ENCODE measurements at regions not wholly inside any gene's neighbourhood (a gene's known extent, or its start where the extent isn't known, plus 50 kb on each side); places are given as distances from the start of the nearest gene placed in this dataset.

GRCh38 chr2:223262946-223263345 is 211.0 kb downstream of the KCNE4 start:
- intact Hi-C loops (cut with micrococcal nuclease) = no loop called here
- ChIA-PET POLR2A (no interaction called here), CTCF (no interaction called here)
- no peak for DNase-seq
- H3K36me3 Mint-ChIP-seq (ENCODE audit: low read depth) = no peaks in the 10 kb centered on the region
- peaks cover 1% of the 10 kb centered on the region for H3K9me3 Mint-ChIP-seq
- no peaks in the 10 kb centered on the region for H3K4me1 Mint-ChIP-seq (ENCODE audit: low read depth)
- H3K4me3 Mint-ChIP-seq = no peak overlapping the region
- no peaks in the 10 kb centered on the region for H3K27me3 Mint-ChIP-seq
- no peak overlapping the region for H3K27ac Mint-ChIP-seq
- no peak for TF ChIP-seq CTCF (IDR thresholded peaks at IDR 0.05)
- ATAC-seq = no peak

GRCh38 chr2:223264541-223265193 is 212.7 kb downstream of the KCNE4 start:
- no peak for DNase-seq
- ChIA-PET POLR2A (no interaction called here), CTCF (no interaction called here)
- no peak for ATAC-seq
- TF ChIP-seq CTCF (IDR thresholded peaks at IDR 0.05) = no peak
- no peak overlapping the region for H3K4me3 Mint-ChIP-seq
- intact Hi-C loops (cut with micrococcal nuclease) = no loop called here
- H3K36me3 Mint-ChIP-seq (ENCODE audit: low read depth) = no peaks in the 10 kb centered on the region
- no peaks in the 10 kb centered on the region for H3K4me1 Mint-ChIP-seq (ENCODE audit: low read depth)
- no peak overlapping the region for H3K27ac Mint-ChIP-seq
- no peaks in the 10 kb centered on the region for H3K27me3 Mint-ChIP-seq
- H3K9me3 Mint-ChIP-seq = no peaks in the 10 kb centered on the region

GRCh38 chr2:223267160-223267951 is 215.4 kb downstream of the KCNE4 start:
- no peak for ATAC-seq
- ChIA-PET POLR2A (no interaction called here), CTCF (no interaction called here)
- Mint-ChIP-seq H3K27me3 (no peaks in the 10 kb centered on the region), H3K36me3 (ENCODE audit: low read depth) (no peaks in the 10 kb centered on the region), H3K27ac (no peak overlapping the region), H3K9me3 (no peaks in the 10 kb centered on the region), H3K4me3 (no peak overlapping the region), H3K4me1 (ENCODE audit: low read depth) (no peaks in the 10 kb centered on the region)
- intact Hi-C loops (cut with micrococcal nuclease) = no loop called here
- DNase-seq = no peak
- no peak for TF ChIP-seq CTCF (IDR thresholded peaks at IDR 0.05)

- ATAC-seq (no peak), DNase-seq (no peak)
- H3K4me3 Mint-ChIP-seq = no peak overlapping the region
- no peak for TF ChIP-seq CTCF (IDR thresholded peaks at IDR 0.05)
- CTCF ChIA-PET = no interaction called here
- intact Hi-C loops (cut with micrococcal nuclease) = no loop called here
- no peaks in the 10 kb centered on the region for H3K4me1 Mint-ChIP-seq (ENCODE audit: low read depth)
- no peak overlapping the region for H3K27ac Mint-ChIP-seq
- H3K9me3 Mint-ChIP-seq = no peaks in the 10 kb centered on the region
- H3K36me3 Mint-ChIP-seq (ENCODE audit: low read depth) = no peaks in the 10 kb centered on the region
- H3K27me3 Mint-ChIP-seq = no peaks in the 10 kb centered on the region
- POLR2A ChIA-PET = no interaction called here
Measured at GRCh38 chr2:223269386-223269785, 217.4 kb downstream of the KCNE4 start.

- H3K36me3 Mint-ChIP-seq (ENCODE audit: low read depth) = no peaks in the 10 kb centered on the region
- H3K4me1 Mint-ChIP-seq (ENCODE audit: low read depth) = no peaks in the 10 kb centered on the region
- ChIA-PET CTCF (no interaction called here), POLR2A (no interaction called here)
- intact Hi-C loops (cut with micrococcal nuclease) = no loop called here
- no peaks in the 10 kb centered on the region for H3K9me3 Mint-ChIP-seq
- TF ChIP-seq CTCF (IDR thresholded peaks at IDR 0.05) = no peak
- H3K4me3 Mint-ChIP-seq = no peak overlapping the region
- DNase-seq (no peak), ATAC-seq (no peak)
- H3K27me3 Mint-ChIP-seq = no peaks in the 10 kb centered on the region
- no peak overlapping the region for H3K27ac Mint-ChIP-seq
Measured at GRCh38 chr2:223270548-223270947, 218.6 kb downstream of the KCNE4 start.

Data from activated CD8-positive, alpha-beta T cell treated with anti-CD3 and anti-CD28 coated beads for 36 hours (primary cell).